Stimulated activated CD8-positive, alpha-beta memory T cell treated with anti-CD3 and anti-CD28 coated beads, Interleukin-4, amount 100 ng/mL, for 4 hours (primary cell): ENCODE measurements at regions not wholly inside any gene's neighbourhood (a gene's known extent, or its start where the extent isn't known, plus 50 kb on each side); places are given as distances from the start of the nearest gene placed in this dataset.
"Not testable (repeated sequence)": the region's sequence is repeated elsewhere in the genome, so short reads cannot be mapped to it uniquely, and the experiment has no call there.

Experiments
- DNase-seq, 2 donors: peaks; one replicate each; pipeline ENCODE4 v3.0.0-alpha.2; 2020; ENCODE audit warnings: low read depth in 2 of 2, low spot score in 1 of 2

DNA sequence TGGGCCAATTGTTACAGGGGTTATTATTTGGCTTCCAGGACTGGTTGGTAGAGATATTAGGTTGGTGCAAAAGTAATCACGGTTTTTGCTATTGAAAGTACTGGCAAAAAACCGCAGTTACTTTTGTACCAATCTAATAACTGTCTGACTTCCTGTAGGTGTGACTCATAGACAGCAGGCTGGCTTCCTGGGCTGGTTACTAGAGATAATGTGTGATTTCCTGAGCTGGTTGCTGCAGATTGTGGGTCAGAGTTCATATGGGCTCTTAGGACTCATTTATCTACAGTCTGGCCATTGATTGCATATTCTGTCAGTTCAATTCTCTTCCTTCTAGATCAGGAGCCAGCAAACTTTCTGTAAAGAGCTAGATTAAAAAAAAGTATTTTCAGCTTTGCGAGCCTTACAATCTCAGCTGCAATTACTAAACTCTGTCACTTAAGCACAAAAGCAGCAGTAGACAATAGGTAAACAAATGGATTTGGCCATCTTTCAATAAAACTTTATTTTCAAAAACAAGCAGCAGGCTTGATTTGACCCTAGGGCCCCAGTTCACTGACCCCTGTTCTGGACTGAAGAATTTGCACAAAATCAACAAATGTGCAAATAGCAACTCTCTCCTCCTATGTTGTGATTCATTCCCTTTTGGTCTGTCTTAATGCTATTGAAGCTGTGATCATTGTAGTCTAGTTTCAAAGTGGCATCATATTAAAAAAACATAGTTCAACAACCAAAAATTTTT is 50.8 kb upstream of the BOD1L1 start:
- DNase-seq: no peak

DNA sequence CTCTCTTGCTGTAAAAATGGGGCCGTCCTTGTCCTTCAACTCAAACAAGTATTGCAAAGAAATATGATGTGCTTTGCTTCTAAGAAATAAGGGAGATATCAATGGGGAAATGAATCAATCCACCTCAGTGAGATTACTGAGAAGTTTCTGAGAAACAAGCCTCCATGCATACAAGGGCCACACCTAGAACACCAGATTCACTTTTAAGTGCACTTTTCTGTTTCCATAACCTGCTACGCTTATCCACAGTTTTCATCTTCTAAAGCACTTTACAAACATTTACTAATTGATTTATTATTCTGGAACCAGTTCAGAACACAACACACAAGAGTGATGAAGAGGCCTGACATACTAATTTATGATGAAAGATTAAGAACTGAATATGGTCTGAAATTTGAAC is 54.0 kb upstream of the BOD1L1 start:
- no peak for DNase-seq

GRCh38 chr4:13694256-13694655 is 66.7 kb upstream of the BOD1L1 start:
- no peak for DNase-seq

DNA sequence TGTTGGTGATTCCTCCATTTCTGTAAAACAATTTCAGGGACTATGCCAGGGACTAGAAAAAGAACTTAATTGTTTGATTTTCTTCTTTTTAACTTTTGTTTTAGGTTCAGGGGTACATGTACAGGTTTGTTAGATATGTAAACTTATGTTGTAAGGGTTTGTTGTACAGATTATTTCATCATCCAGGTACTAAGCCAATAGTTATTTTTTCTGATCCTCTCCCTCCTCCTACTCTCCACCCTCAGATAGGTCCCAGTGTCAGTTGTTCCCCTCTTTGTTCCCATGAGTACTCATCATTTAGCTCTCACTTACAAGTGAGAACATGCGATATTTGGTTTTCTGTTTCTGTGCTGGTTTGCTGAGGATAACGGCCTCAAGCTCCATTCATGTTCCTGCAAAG is 70.8 kb upstream of the BOD1L1 start:
- no peak for DNase-seq

- DNase-seq: no peak
These were observed 72.7 kb upstream of the BOD1L1 start for GRCh38 chr4:13700021-13700857.

DNA sequence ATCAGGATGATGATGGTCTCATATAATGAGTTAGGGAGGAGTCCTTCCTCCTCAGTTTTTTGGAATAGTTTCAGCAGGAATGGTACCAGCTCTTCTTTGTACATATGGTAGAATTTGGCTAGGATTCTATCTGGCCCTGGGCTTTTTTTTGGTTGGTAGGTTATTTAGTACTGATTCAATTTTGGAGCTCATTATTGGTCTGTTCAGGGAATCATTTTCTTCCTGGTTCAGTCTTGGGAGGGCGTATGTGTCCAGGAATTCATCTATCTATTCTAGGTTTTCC is 73.3 kb upstream of the BOD1L1 start:
- not testable (repeated sequence) for DNase-seq

DNA sequence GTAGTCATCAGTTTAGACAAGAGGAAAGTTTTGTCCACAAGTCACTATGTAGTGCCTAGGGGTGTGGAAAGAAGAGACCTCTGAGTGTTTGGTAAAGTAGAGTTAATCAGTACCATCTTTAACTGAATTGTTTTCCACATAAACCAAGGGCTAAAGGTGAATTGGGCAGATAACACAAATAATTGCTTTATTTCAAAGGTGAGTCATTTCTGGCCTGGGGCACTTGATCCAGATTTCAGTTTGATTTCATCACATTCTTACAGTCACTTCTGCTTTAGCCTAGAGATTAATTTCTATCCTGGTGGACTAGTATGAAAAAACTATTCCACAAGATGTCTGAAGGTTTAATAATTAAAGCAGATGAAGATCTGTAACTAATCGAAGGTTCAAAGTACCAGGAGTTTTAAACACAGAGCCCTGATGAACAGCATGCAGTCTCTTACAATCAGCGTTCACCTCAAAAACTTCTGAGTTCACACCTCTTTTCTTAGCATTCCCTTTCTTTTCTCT is 74.5 kb upstream of the BOD1L1 start:
- DNase-seq: no peak

GRCh38 chr4:13703096-13703495 is 75.6 kb upstream of the BOD1L1 start:
- DNase-seq: no peak

DNA sequence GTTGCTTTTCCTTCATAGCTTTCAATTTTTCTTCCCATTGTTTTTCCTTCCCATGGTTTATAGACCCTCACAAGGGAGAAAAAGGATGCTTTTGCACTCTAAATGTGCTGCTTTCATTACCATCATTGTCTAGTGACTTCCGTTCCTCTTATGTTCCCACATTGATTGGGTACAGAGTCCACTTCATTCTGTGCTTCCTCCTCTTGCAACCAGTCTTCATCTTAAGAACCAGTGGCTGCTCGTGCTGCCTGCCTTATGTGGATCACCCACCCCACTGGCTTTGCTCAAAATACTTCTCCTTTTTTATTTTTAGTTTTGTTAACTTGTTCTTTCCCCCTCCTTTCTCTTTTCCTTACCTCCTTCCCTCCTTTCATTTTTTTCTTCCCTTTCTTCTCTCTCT is 76.5 kb upstream of the BOD1L1 start:
- no peak for DNase-seq

DNA sequence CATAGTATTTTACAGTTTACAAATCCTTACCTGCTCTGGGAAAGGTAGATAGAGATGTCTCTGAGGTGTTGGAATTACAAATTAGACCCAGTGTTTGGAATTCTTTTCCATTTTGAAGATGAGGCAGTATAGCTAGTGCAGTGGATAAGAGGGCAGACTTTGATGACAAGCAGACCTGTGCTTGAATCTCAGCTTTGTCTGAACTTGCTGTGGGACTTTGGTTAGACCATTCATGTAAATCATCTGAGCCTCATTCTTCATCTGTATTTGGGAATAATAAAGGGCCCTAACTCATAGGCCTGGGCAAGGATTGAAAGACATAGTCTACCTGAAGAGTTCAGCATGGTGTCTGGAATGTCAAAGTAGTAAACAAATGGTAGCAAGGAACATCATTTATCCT is 77.2 kb upstream of the BOD1L1 start:
- no peak for DNase-seq

DNA sequence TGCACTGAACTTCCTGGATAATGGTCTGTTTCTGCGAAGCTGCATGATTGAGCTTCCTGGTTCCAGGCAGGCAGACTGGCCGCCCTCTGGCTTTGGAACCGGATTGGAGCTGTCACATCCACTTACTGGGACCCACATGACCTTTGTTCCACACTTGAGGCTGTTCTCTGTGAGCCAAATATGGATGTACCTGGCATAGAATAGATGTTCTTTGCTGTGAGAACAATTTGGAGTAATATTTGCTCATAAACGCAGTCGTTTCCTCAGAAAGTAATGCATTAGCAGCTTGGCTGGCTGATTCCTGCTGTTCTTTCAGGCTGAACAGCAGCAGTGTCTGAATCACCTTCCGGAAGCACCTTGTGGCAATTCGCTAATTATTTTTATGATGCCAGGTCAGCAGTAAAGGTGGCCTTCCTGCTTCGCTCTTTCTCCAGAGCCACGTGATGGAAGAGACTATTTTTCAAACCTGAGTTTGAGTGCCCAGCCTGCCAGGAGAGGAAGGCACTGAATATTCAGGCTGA is 78.1 kb upstream of the BOD1L1 start:
- DNase-seq: no peak

DNA sequence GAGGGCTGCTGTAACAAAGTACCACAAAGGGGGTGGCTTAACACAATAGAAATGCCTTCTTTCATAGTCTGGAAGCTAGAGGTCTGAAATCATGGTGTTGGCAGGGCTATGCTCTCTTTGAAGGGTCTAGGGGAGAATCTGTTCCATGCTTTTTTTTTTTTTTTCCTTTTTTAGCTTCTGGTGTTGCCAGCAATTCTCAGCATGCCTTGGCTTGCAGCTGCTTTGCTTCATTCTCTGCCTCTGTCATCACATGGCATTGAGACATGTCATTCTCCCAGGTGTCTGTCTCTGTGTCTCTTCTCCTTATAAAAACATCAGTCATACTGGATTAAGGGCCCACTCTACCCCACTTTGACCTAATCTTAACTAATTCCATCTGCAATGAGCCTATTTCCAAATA is 78.6 kb upstream of the BOD1L1 start:
- no peak for DNase-seq

DNA sequence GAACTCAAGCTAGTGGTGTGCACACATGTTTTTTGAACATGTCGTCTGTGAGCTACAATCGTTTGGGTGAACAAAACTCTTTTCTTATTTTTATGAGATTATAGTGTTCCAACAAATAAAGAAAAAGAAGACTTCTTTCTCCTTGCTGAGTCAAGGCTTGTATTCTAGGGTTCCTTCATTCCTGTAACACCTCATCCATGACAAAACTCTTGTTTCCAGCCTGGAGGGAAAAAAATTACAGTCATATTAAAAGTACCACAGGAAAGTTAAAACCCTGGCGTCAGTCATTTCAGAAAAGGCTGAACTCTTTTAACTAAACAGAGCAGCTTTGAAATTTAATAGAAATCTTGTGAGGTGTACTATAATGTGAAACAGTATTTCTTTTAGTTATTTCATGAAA is 79.2 kb upstream of the BOD1L1 start:
- DNase-seq: no peak

- no peak for DNase-seq
These were observed 82.8 kb upstream of the BOD1L1 start for GRCh38 chr4:13710246-13710885.

GRCh38 chr4:13711233-13711785 is 83.8 kb upstream of the BOD1L1 start:
- no peak for DNase-seq

DNA sequence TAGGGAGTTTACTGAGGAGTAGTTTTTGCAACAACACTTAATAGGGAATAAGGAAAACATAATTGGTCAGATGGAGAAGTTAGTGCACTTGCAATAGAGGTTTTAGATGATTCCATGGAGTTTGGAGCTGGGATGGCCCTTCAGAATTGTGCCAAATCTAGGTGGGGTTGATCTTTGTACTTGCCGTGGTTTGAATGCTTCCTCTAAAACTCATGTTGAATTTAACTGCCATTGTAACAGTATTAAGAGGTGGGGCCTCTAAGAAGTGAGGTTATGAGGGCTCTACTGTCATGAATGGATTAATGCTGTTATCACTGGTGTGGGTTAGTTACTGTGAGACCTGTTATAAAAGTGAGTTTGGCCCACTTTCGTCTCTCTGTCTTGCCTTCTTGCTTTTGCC is 94.4 kb upstream of the BOD1L1 start:
- no peak for DNase-seq

GRCh38 chr4:13722649-13723048 is 95.1 kb upstream of the BOD1L1 start:
- no peak for DNase-seq

DNA sequence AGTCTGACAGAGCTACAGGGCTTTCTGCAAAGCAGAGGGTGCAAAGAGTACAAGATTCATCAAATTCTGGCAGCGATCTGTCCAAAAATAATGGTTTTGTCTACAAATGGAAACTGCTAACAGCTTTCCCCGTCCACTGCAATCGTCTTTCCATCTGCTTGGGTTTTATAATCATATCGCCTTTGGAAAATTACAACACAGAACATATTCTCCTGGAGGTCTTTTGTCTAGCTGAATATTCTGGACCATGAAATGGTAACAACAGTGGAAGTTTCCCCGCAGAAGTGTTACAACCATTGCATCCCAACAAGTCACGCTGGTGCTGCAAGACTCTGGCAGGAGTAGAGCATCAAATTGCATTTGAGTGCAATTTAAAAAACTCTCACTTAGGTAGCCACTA is 101.2 kb upstream of the BOD1L1 start:
- no peak for DNase-seq

GRCh38 chr4:13731019-13731418 is 103.5 kb upstream of the BOD1L1 start:
- DNase-seq: no peak

DNA sequence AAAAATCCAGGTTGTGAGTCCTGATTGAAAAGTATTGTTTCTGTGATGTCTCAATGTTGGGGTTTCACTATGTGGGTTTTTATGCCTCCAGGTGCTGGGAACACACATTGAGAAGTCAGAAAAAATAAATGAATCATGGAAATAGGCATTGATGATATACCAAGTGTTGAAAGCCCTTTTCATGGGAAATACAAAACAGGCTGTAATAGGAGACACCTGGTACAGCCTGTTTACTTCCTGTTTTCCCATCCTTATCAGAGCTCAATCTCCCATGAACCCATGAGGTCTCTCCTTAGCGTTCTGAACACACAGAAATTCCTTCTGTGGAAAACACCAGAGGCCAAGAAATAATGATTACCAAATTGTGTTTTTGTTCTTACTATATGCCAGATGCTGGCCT is 106.3 kb upstream of the BOD1L1 start:
- no peak for DNase-seq

DNA sequence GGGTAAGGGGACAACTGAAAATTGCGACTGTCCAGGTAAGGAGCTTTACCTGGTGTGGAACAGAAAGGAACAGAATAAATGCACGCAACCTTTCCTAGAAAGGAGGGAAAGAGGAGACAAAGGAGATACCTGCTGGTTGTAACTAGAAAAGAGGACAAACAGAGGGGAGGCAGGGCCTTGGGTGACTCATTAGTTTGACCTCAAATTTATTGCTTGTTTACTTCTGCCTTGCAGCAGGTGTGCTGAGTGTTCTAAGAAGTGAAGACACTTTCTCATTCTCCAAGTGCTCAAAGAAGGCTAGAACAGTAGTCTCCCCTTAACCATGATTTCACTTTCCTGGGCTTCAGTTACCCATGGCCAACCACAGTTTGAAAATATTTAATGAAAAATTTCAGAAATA is 123.1 kb upstream of the BOD1L1 start:
- DNase-seq: no peak

GRCh38 chr4:13761581-13761980 is 134.1 kb upstream of the BOD1L1 start:
- DNase-seq: not testable (repeated sequence)
